K562 (cell line): ENCODE measurements at regions not wholly inside any gene's neighbourhood (a gene's known extent, or its start where the extent isn't known, plus 50 kb on each side); places are given as distances from the start of the nearest gene placed in this dataset.

ENCODE experiments used
- ATAC-seq: fragments of 200-7000 bp; cut with Tn5 transposase; 3 replicates; pipeline ENCODE4 v1.9.1; 2020; ENCODE audit warnings: moderate library complexity
- BruUV-seq: library from RNA; stranded (reverse); fragments of 400-500 nt; replicated peaks from 2 replicates; lab custom pipeline; 2021; lab: Mats Ljungman, UMichigan
- CTCF ChIA-PET: fragments of 300-600 bp; formaldehyde crosslinking; extraction: SDS; loops from one replicate; lab custom pipeline; 2021; ENCODE audit warnings: low intra/inter-chr PET ratio; lab: Yijun Ruan, JAX
- POLR2A ChIA-PET: fragments of 300-600, 350-650 bp; sonication (Branson Sonifier 250); formaldehyde crosslinking; extraction: SDS; loops from one replicate; lab custom pipeline; 2021; ENCODE audit warnings: antibody characterized with exemption, inconsistent platforms; lab: Yijun Ruan, JAX
- DNase-seq, 4 experiments: peaks; one replicate each; pipeline versions ENCODE4 v3.0.0 to v3.0.0-alpha.2; 2011 to 2018; ENCODE audit warnings: low spot score in 3 of 4, mixed read lengths in 3 of 4; ENCODE audit errors: extremely low read depth in 1 of 4
- FAIRE-seq: peaks from 2 replicates; lab custom pipeline; 2011; peaks lifted over from hg19 to GRCh38; lab: Jason Lieb, UNC
- H2AFZ ChIP-seq: 2 replicates; pipeline ENCODE4 v1.6.0; 2011; ENCODE audit warnings: low read depth, low read length, control low read depth, inconsistent platforms
- H3K27ac ChIP-seq: fragments of 200-600 bp; 3 replicates; pipeline ENCODE4 v1.8.0; 2011; ENCODE audit warnings: low read depth, mild to moderate bottlenecking, control low read depth, inconsistent platforms, low read length, moderate library complexity, mixed read lengths; ENCODE audit errors: extremely low read depth
- H3K27me3 ChIP-seq, 2 experiments: fragments of 300-600 bp in 1 of 2; 2 replicates in 1 of 2; 3 replicates in 1 of 2; pipeline versions ENCODE4 v1.6.0 to v1.8.0; 2011; ENCODE audit warnings: inconsistent platforms in 2 of 2, low read length in 2 of 2, mild to moderate bottlenecking in 1 of 2, mixed read lengths in 1 of 2, moderate library complexity in 1 of 2; ENCODE audit not compliant: control insufficient read depth in 2 of 2, insufficient read depth in 2 of 2
- H3K36me3 ChIP-seq: fragments of 300-600 bp; 3 replicates; pipeline ENCODE4 v1.8.0; 2011; ENCODE audit warnings: mild to moderate bottlenecking, low read length, inconsistent platforms; ENCODE audit not compliant: control insufficient read depth, insufficient read depth
- H3K4me1 ChIP-seq, 2 experiments: fragments of 200-600 bp in 1 of 2; replicated peaks in 1 of 2; 2 replicates in 1 of 2; 3 replicates in 1 of 2; pipeline versions ENCODE4 v1.5.1 to v1.8.0; 2011; ENCODE audit warnings: inconsistent platforms in 2 of 2, low read length in 2 of 2, mild to moderate bottlenecking in 1 of 2, mixed read lengths in 1 of 2, moderate library complexity in 1 of 2; ENCODE audit not compliant: control insufficient read depth in 2 of 2, insufficient read depth in 2 of 2
- H3K4me2 ChIP-seq: 2 replicates; pipeline ENCODE4 v1.6.1; 2011; ENCODE audit warnings: low read length, control low read depth, inconsistent platforms, mixed read lengths; ENCODE audit not compliant: insufficient read depth
- H3K4me3 ChIP-seq: fragments of 200-600 bp; sonication (generic), shearing (Covaris generic); 2 replicates; pipeline ENCODE4 v1.5.1; 2016; ENCODE audit warnings: control low read depth, inconsistent platforms
- H3K79me2 ChIP-seq: fragments of 200-600 bp; 3 replicates; pipeline ENCODE4 v1.8.0; 2011; ENCODE audit warnings: low read length, inconsistent platforms; ENCODE audit not compliant: control insufficient read depth, insufficient read depth
- H3K9ac ChIP-seq, 2 experiments: 2 replicates each; pipeline versions ENCODE4 v1.6.0 to v1.6.1; 2011; ENCODE audit warnings: low read depth in 2 of 2, low read length in 2 of 2, control low read depth in 1 of 2, inconsistent platforms in 1 of 2, mild to moderate bottlenecking in 1 of 2, mixed read lengths in 1 of 2; ENCODE audit not compliant: insufficient read depth in 1 of 2
- H3K9me1 ChIP-seq: one replicate; pipeline ENCODE4 v1.6.0; 2011; ENCODE audit warnings: inconsistent platforms, mild to moderate bottlenecking, low read length, moderate library complexity; ENCODE audit not compliant: control insufficient read depth, insufficient read depth
- H3K9me3 ChIP-seq: replicated peaks from 2 replicates; pipeline ENCODE4 v1.5.1; 2011; ENCODE audit warnings: low read depth, low read length, inconsistent platforms; ENCODE audit not compliant: control insufficient read depth, insufficient read depth
- H4K20me1 ChIP-seq: replicated peaks from 2 replicates; pipeline ENCODE4 v1.6.1; 2011; ENCODE audit warnings: low read length, inconsistent platforms, mixed read lengths; ENCODE audit not compliant: control insufficient read depth, insufficient read depth
- ATF1 ChIP-seq, 2 experiments: fragments of 450-650 bp in 1 of 2; IDR thresholded peaks; 2 replicates each; pipeline ENCODE4 v1.6.1; 2016; ENCODE audit warnings: missing compliant biosample characterization in 1 of 2, missing genetic modification characterization in 1 of 2
- BRD9 ChIP-seq: fragments of 450-650 bp; IDR thresholded peaks from 2 replicates; pipeline ENCODE4 v1.6.1; 2018; ENCODE audit warnings: low read depth; ENCODE audit not compliant: partially characterized antibody
- ERF ChIP-seq: fragments of 450-650 bp; formaldehyde crosslinking; IDR thresholded peaks from 2 replicates; pipeline ENCODE4 v1.4.0; 2020; ENCODE audit warnings: mild to moderate bottlenecking, mixed read lengths
- FOXK1 ChIP-seq: sonication (generic); formaldehyde crosslinking; IDR thresholded peaks from 2 replicates; pipeline ENCODE4 v1.8.0; 2022; ENCODE audit warnings: missing genetic modification reagents, mild to moderate bottlenecking, borderline replicate concordance
- HEY1 ChIP-seq: fragments of 250-450 bp; sonication (Bioruptor Pico); IDR thresholded peaks from 2 replicates; pipeline ENCODE4 v1.5.0; 2020; ENCODE audit warnings: mild to moderate bottlenecking, moderate library complexity, borderline replicate concordance
- MECOM ChIP-seq: fragments of 250-450 bp; sonication (Bioruptor Pico); IDR thresholded peaks from 2 replicates; pipeline ENCODE4 v1.8.0; 2022; ENCODE audit warnings: inconsistent platforms
- NR1H2 ChIP-seq: sonication (generic); formaldehyde crosslinking; IDR thresholded peaks from 2 replicates; pipeline ENCODE4 v1.4.0; 2020; ENCODE audit warnings: mild to moderate bottlenecking, missing genetic modification reagents
- REST ChIP-seq, 2 experiments: fragments of 450-650 bp; formaldehyde crosslinking in 1 of 2; IDR thresholded peaks; 2 replicates each; pipeline versions ENCODE4 v1.4.0 to v1.6.1; 2014 to 2020; ENCODE audit warnings: mild to moderate bottlenecking in 2 of 2, borderline replicate concordance in 1 of 2, low read depth in 1 of 2
- RFX7 ChIP-seq: fragments of 250-450 bp; sonication (Bioruptor Pico); IDR thresholded peaks from 2 replicates; pipeline ENCODE4 v1.5.1; 2021; ENCODE audit warnings: mild to moderate bottlenecking
- SUPT5H ChIP-seq: fragments of 450-650 bp; IDR thresholded peaks from 2 replicates; pipeline ENCODE4 v1.6.1; 2016
- TCFL5 ChIP-seq: fragments of 250-450 bp; sonication (Bioruptor Pico); conservative IDR thresholded peaks from 2 replicates; pipeline ENCODE4 v1.6.1; 2021; ENCODE audit warnings: mild to moderate bottlenecking, moderate library complexity, matching md5 sums
- XRCC5 ChIP-seq: fragments of 200-400 bp; formaldehyde crosslinking; IDR thresholded peaks from 2 replicates; pipeline ENCODE4 v1.6.1; 2017; ENCODE audit warnings: low read depth, mild to moderate bottlenecking, low read length
- ZNF143 ChIP-seq: sonication (generic); formaldehyde crosslinking; IDR thresholded peaks from 2 replicates; pipeline ENCODE4 v1.9.0; 2022; ENCODE audit warnings: mild to moderate bottlenecking, missing genetic modification reagents
- ZNF165 ChIP-seq: fragments of 250-450 bp; sonication (Bioruptor Pico); IDR thresholded peaks from 2 replicates; pipeline ENCODE4 v1.4.0; 2020; ENCODE audit warnings: borderline replicate concordance
- ZNF239 ChIP-seq: fragments of 250-450 bp; sonication (Bioruptor Pico); IDR thresholded peaks from 2 replicates; pipeline ENCODE4 v1.4.0; 2020; ENCODE audit warnings: mild to moderate bottlenecking
- ZNF24 ChIP-seq: fragments of 450-650 bp; IDR thresholded peaks from 2 replicates; pipeline ENCODE4 v1.6.1; 2016
- ZNF436 ChIP-seq: fragments of 250-450, 450-650 bp; sonication (Bioruptor Pico); formaldehyde crosslinking; IDR thresholded peaks from 2 replicates; pipeline ENCODE4 v1.7.0; 2020; ENCODE audit warnings: mild to moderate bottlenecking
- ZNF551 ChIP-seq: fragments of 250-450 bp; sonication (Bioruptor Pico); IDR thresholded peaks from 2 replicates; pipeline ENCODE4 v1.5.0; 2021; ENCODE audit warnings: mild to moderate bottlenecking, moderate library complexity
- ZSCAN29 ChIP-seq: fragments of 450-650 bp; IDR thresholded peaks from 2 replicates; pipeline ENCODE4 v1.6.1; 2017
- WGBS: fragments of 100-300 bp; shearing (Covaris generic); methylation state at CpG from one replicate; pipeline ENCODE4 v1.1.6; 2016; ENCODE audit warnings: low coverage, mixed read lengths; ENCODE audit not compliant: insufficient coverage; ENCODE audit errors: missing lambda C conversion rate; 5-methylcytosine and 5-hydroxymethylcytosine counted together
- in situ Hi-C: fragments of 300-500 bp; cut with MboI; formaldehyde crosslinking; loops from 4 replicates; pipeline ENCODE4 v1.15.0; 2018; ENCODE audit warnings: inconsistent platforms, mixed read lengths
- intact Hi-C: fragments of 100-400 bp; cut with micrococcal nuclease; formaldehyde crosslinking; loops from 2 replicates; pipeline ENCODE4 v1.14.2; 2022

- POLR2A ChIA-PET, result no interaction called here
- no peak for FAIRE-seq
- in situ Hi-C loops, result no loop called here
These were observed 258.8 kb downstream of the AHR start for GRCh38 chr7:17557251-17557671.

More at GRCh38 chr7:17557251-17557671, 258.8 kb downstream of the AHR start:
- no peak overlapping the region for H3K9ac ChIP-seq
- no peaks in the 10 kb centered on the region for H3K9me3 ChIP-seq
- no peak overlapping the region for H3K27ac ChIP-seq
- intact Hi-C loops, result no loop called here
- H3K4me3 ChIP-seq, result no peak overlapping the region
- DNase-seq, result no peak
- H2AFZ ChIP-seq, result no peak overlapping the region
- no peaks in the 10 kb centered on the region for H3K36me3 ChIP-seq
- BruUV-seq, result no TSS peak
- H4K20me1 ChIP-seq, result no peaks in the 10 kb centered on the region
- no peak overlapping the region for H3K4me2 ChIP-seq
- H3K9me1 ChIP-seq, result no peaks in the 10 kb centered on the region
- no peaks in the 10 kb centered on the region for H3K27me3 ChIP-seq
- WGBS, result 5% methylated on average over 1 of the region's 1 CpG
- CTCF ChIA-PET, result no interaction called here
- H3K79me2 ChIP-seq, result no peaks in the 10 kb centered on the region
- ATAC-seq, result no peak
- H3K4me1 ChIP-seq, result no peaks in the 10 kb centered on the region
- TF ChIP-seq ZNF239 (CRISPR knock-in tag) (no peak), HEY1 (CRISPR knock-in tag) (no peak), ERF (CRISPR knock-in tag) (no peak), RFX7 (CRISPR knock-in tag) (no peak), ZSCAN29 (no peak), SUPT5H (no peak), REST (IDR thresholded peaks at IDR 0.05; ENCODE audit: borderline replicate concordance) (no peak), REST (CRISPR knock-in tag; IDR thresholded peaks at IDR 0.05; ENCODE audit: low read depth) (no peak), XRCC5 (no peak), ZNF551 (no peak), ATF1 (CRISPR knock-in tag; IDR thresholded peaks at IDR 0.05) (no peak), ATF1 (tag; IDR thresholded peaks at IDR 0.05) (no peak), ZNF24 (no peak), NR1H2 (CRISPR knock-in tag) (no peak), ZNF436 (no peak), FOXK1 (CRISPR knock-in tag) (no peak), MECOM (CRISPR knock-in tag) (no peak), ZNF143 (CRISPR knock-in tag) (no peak), ZNF165 (CRISPR knock-in tag) (no peak), TCFL5 (CRISPR knock-in tag) (no peak), BRD9 (no peak)
